SK-N-SH (cell line): ENCODE measurements at regions not wholly inside any gene's neighbourhood (a gene's known extent, or its start where the extent isn't known, plus 50 kb on each side); places are given as distances from the start of the nearest gene placed in this dataset.

Experiments used
- CTCF ChIA-PET: fragments of 300-600, 350-600 bp; formaldehyde crosslinking; extraction: SDS; loops from one replicate; lab custom pipeline; 2021; lab: Yijun Ruan, JAX
- POLR2A ChIA-PET: fragments of 350-600 bp; sonication (Branson Sonifier 250); formaldehyde crosslinking; extraction: SDS; loops from one replicate; lab custom pipeline; 2020; ENCODE audit warnings: antibody characterized with exemption, inconsistent platforms; lab: Yijun Ruan, JAX
- DNase-seq: peaks from one replicate; pipeline ENCODE4 v3.0.0; 2012
- H2AFZ ChIP-seq: fragments of 200-600 bp; sonication (generic); 2 replicates; pipeline ENCODE4 v1.8.1; 2016; ENCODE audit warnings: antibody characterized with exemption, mild to moderate bottlenecking, low read depth
- H3F3A ChIP-seq: fragments of 200-600 bp; sonication (generic); replicated peaks from 2 replicates; pipeline ENCODE3; 2016; ENCODE audit warnings: antibody characterized with exemption, mild to moderate bottlenecking; ENCODE audit not compliant: insufficient read depth
- H3K27ac ChIP-seq, 2 experiments: fragments of 200-500 bp in 1 of 2; fragments of 200-600 bp in 1 of 2; sonication (Bioruptor generic) in 1 of 2; sonication (generic), shearing (Covaris generic) in 1 of 2; 2 replicates each; pipeline versions ENCODE4 v1.5.1 to v1.6.1; 2014 to 2016; ENCODE audit warnings: low read depth in 2 of 2, inconsistent platforms in 1 of 2, low read length in 1 of 2, mild to moderate bottlenecking in 1 of 2, mixed read lengths in 1 of 2
- H3K27me3 ChIP-seq: fragments of 200-600 bp; sonication (generic), shearing (Covaris generic); 2 replicates; pipeline ENCODE4 v1.6.1; 2016; ENCODE audit warnings: mixed run types; ENCODE audit not compliant: insufficient read depth
- H3K36me3 ChIP-seq, 2 experiments: fragments of 200-500 bp in 1 of 2; fragments of 200-600 bp in 1 of 2; sonication (Bioruptor generic) in 1 of 2; sonication (generic) in 1 of 2; replicated peaks in 1 of 2; 2 replicates each; pipeline versions ENCODE3 to v1.5.1; 2014 to 2016; ENCODE audit warnings: low read length in 1 of 2, mild to moderate bottlenecking in 1 of 2; ENCODE audit not compliant: insufficient read depth in 2 of 2, control insufficient read depth in 1 of 2
- H3K4me1 ChIP-seq, 2 experiments: fragments of 200-500 bp in 1 of 2; fragments of 200-600 bp in 1 of 2; sonication (Bioruptor generic) in 1 of 2; sonication (generic), shearing (Covaris generic) in 1 of 2; 2 replicates each; pipeline versions ENCODE4 v1.5.1 to v1.6.1; 2014 to 2016; ENCODE audit warnings: low read depth in 1 of 2, low read length in 1 of 2, mixed run types in 1 of 2; ENCODE audit not compliant: insufficient read depth in 2 of 2, control insufficient read depth in 1 of 2
- H3K4me2 ChIP-seq: fragments of 200-600 bp; sonication (generic), shearing (Covaris generic); 2 replicates; pipeline ENCODE4 v1.6.1; 2017; ENCODE audit warnings: mixed run types
- H3K4me3 ChIP-seq, 2 experiments: fragments of 200-500 bp in 1 of 2; fragments of 200-600 bp in 1 of 2; sonication (Bioruptor generic) in 1 of 2; sonication (generic), shearing (Covaris generic) in 1 of 2; 2 replicates each; pipeline versions ENCODE4 v1.5.1 to v1.8.1; 2014 to 2016; ENCODE audit warnings: low read depth in 2 of 2, inconsistent platforms in 1 of 2, low read length in 1 of 2, mild to moderate bottlenecking in 1 of 2, mixed read lengths in 1 of 2, moderate library complexity in 1 of 2
- H3K79me2 ChIP-seq: fragments of 200-600 bp; sonication (generic); 2 replicates; pipeline ENCODE4 v1.8.1; 2017; ENCODE audit warnings: mild to moderate bottlenecking; ENCODE audit not compliant: insufficient read depth
- H3K9ac ChIP-seq: fragments of 200-600 bp; sonication (generic); 2 replicates; pipeline ENCODE4 v1.6.1; 2017; ENCODE audit warnings: mixed run types
- H3K9me2 ChIP-seq: fragments of 200-600 bp; sonication (generic); 2 replicates; pipeline ENCODE4 v1.6.1; 2017; ENCODE audit warnings: mixed run types
- H3K9me3 ChIP-seq: fragments of 200-600 bp; sonication (generic); 2 replicates; pipeline ENCODE4 v1.6.1; 2017; ENCODE audit warnings: mixed run types, mild to moderate bottlenecking, moderate library complexity
- H4K20me1 ChIP-seq: fragments of 200-600 bp; sonication (generic); 2 replicates; pipeline ENCODE4 v1.6.1; 2017; ENCODE audit warnings: mild to moderate bottlenecking, mixed run types; ENCODE audit not compliant: insufficient read depth
- ELF1 ChIP-seq: IDR thresholded peaks from 2 replicates; pipeline ENCODE4 v1.4.0; 2012
- FOXJ3 ChIP-seq: sonication (generic); formaldehyde crosslinking; IDR thresholded peaks from 2 replicates; pipeline ENCODE4 v1.5.1; 2020; ENCODE audit warnings: mild to moderate bottlenecking, missing genetic modification reagents
- FOXM1 ChIP-seq: IDR thresholded peaks from 2 replicates; pipeline ENCODE4 v1.4.0; 2012; ENCODE audit warnings: low read depth, mild to moderate bottlenecking
- JUND ChIP-seq: IDR thresholded peaks from 2 replicates; pipeline ENCODE4 v1.4.0; 2012
- MEF2A ChIP-seq: IDR thresholded peaks from 2 replicates; pipeline ENCODE4 v1.4.0; 2012; ENCODE audit warnings: low read depth, borderline replicate concordance
- NFIC ChIP-seq: IDR thresholded peaks from 2 replicates; pipeline ENCODE4 v1.4.0; 2012; ENCODE audit warnings: borderline replicate concordance
- POLR2AphosphoS5 ChIP-seq: IDR thresholded peaks from 2 replicates; pipeline ENCODE4 v1.6.1; 2012; ENCODE audit warnings: low read depth, low read length
- RFX5 ChIP-seq: IDR thresholded peaks from 2 replicates; pipeline ENCODE4 v1.6.1; 2012; ENCODE audit warnings: mild to moderate bottlenecking, improper control_type of control experiment, low read length
- TAF1 ChIP-seq: IDR thresholded peaks from 2 replicates; pipeline ENCODE4 v1.6.1; 2012; ENCODE audit warnings: low read depth, mild to moderate bottlenecking, low read length, moderate library complexity, borderline replicate concordance
- TEAD4 ChIP-seq: IDR thresholded peaks from 2 replicates; pipeline ENCODE4 v1.4.0; 2012; ENCODE audit warnings: mild to moderate bottlenecking, borderline replicate concordance; ENCODE audit not compliant: insufficient read depth
- WGBS: methylation state at CpG from one replicate; pipeline ENCODE4 v1.1.6; 2017; ENCODE audit warnings: low lambda C conversion rate; 5-methylcytosine and 5-hydroxymethylcytosine counted together
- TF ChIP-seq, protein P1 (sequence below): fragments of 200-600 bp; sonication (generic); IDR thresholded peaks from 2 replicates; pipeline ENCODE4 v1.6.1; 2017; ENCODE audit warnings: antibody characterized with exemption, mild to moderate bottlenecking, moderate library complexity
- TF ChIP-seq, protein P2 (sequence below): fragments of 150-350 bp; IDR thresholded peaks from 2 replicates; pipeline ENCODE4 v1.6.1; 2016; ENCODE audit warnings: mild to moderate bottlenecking, low read depth, low read length
- TF ChIP-seq, protein P3 (sequence below): IDR thresholded peaks from 2 replicates; pipeline ENCODE4 v1.4.0; 2012; ENCODE audit warnings: low read depth, borderline replicate concordance
- TF ChIP-seq, protein P4 (sequence below): IDR thresholded peaks from 2 replicates; pipeline ENCODE4 v1.4.0; 2012; ENCODE audit warnings: low read depth, borderline replicate concordance
- TF ChIP-seq, protein P5 (sequence below): IDR thresholded peaks from 2 replicates; pipeline ENCODE4 v1.6.1; 2012; ENCODE audit warnings: mild to moderate bottlenecking, low read depth, low read length, moderate library complexity

DNA sequence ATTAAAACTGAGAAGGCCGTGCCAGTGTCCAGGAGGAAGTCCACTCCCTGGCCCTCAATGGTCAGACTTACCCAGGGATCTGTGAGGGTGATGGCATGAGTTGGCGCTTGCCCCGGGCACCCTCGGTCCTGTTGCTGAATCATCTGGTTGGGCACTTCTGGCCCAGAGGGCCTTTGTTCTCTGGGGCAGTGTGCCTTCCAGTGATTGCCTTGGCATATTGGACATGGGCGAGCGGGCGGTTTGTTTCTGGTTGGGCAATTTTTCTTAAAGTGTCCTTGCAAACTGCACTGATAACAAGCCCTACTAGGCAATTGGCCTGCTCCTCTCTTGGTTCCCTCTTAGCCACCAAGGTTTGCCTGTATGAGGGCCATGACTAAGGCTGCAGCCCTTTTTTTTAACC lies 69.5 kb upstream of the ZDHHC17 start:
- no peaks in the 10 kb centered on the region for H3F3A ChIP-seq
- 100% methylated on average over 1 of the region's 7 CpGs for WGBS
- H3K4me2 ChIP-seq, result no peak overlapping the region
- no peak overlapping the region for H3K9ac ChIP-seq
- no peaks in the 10 kb centered on the region for H4K20me1 ChIP-seq
- POLR2A ChIA-PET, result no interaction called here
- TF ChIP-seq POLR2AphosphoS5 (no peak), FOXM1 (no peak), NFIC (no peak), TEAD4 (no peak), JUND (no peak), ELF1 (no peak), MEF2A (no peak), FOXJ3 (CRISPR knock-in tag) (no peak), RFX5 (no peak), TAF1 (no peak)
- TF ChIP-seq, protein P1, sequence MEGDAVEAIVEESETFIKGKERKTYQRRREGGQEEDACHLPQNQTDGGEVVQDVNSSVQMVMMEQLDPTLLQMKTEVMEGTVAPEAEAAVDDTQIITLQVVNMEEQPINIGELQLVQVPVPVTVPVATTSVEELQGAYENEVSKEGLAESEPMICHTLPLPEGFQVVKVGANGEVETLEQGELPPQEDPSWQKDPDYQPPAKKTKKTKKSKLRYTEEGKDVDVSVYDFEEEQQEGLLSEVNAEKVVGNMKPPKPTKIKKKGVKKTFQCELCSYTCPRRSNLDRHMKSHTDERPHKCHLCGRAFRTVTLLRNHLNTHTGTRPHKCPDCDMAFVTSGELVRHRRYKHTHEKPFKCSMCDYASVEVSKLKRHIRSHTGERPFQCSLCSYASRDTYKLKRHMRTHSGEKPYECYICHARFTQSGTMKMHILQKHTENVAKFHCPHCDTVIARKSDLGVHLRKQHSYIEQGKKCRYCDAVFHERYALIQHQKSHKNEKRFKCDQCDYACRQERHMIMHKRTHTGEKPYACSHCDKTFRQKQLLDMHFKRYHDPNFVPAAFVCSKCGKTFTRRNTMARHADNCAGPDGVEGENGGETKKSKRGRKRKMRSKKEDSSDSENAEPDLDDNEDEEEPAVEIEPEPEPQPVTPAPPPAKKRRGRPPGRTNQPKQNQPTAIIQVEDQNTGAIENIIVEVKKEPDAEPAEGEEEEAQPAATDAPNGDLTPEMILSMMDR, result no peak
- TF ChIP-seq, protein P2, sequence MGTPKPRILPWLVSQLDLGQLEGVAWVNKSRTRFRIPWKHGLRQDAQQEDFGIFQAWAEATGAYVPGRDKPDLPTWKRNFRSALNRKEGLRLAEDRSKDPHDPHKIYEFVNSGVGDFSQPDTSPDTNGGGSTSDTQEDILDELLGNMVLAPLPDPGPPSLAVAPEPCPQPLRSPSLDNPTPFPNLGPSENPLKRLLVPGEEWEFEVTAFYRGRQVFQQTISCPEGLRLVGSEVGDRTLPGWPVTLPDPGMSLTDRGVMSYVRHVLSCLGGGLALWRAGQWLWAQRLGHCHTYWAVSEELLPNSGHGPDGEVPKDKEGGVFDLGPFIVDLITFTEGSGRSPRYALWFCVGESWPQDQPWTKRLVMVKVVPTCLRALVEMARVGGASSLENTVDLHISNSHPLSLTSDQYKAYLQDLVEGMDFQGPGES, result no peak
- TF ChIP-seq, protein P3, sequence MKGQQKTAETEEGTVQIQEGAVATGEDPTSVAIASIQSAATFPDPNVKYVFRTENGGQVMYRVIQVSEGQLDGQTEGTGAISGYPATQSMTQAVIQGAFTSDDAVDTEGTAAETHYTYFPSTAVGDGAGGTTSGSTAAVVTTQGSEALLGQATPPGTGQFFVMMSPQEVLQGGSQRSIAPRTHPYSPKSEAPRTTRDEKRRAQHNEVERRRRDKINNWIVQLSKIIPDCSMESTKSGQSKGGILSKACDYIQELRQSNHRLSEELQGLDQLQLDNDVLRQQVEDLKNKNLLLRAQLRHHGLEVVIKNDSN, result no peak
- TF ChIP-seq, protein P4, sequence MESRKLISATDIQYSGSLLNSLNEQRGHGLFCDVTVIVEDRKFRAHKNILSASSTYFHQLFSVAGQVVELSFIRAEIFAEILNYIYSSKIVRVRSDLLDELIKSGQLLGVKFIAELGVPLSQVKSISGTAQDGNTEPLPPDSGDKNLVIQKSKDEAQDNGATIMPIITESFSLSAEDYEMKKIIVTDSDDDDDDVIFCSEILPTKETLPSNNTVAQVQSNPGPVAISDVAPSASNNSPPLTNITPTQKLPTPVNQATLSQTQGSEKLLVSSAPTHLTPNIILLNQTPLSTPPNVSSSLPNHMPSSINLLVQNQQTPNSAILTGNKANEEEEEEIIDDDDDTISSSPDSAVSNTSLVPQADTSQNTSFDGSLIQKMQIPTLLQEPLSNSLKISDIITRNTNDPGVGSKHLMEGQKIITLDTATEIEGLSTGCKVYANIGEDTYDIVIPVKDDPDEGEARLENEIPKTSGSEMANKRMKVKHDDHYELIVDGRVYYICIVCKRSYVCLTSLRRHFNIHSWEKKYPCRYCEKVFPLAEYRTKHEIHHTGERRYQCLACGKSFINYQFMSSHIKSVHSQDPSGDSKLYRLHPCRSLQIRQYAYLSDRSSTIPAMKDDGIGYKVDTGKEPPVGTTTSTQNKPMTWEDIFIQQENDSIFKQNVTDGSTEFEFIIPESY, result no peak
- TF ChIP-seq, protein P5, sequence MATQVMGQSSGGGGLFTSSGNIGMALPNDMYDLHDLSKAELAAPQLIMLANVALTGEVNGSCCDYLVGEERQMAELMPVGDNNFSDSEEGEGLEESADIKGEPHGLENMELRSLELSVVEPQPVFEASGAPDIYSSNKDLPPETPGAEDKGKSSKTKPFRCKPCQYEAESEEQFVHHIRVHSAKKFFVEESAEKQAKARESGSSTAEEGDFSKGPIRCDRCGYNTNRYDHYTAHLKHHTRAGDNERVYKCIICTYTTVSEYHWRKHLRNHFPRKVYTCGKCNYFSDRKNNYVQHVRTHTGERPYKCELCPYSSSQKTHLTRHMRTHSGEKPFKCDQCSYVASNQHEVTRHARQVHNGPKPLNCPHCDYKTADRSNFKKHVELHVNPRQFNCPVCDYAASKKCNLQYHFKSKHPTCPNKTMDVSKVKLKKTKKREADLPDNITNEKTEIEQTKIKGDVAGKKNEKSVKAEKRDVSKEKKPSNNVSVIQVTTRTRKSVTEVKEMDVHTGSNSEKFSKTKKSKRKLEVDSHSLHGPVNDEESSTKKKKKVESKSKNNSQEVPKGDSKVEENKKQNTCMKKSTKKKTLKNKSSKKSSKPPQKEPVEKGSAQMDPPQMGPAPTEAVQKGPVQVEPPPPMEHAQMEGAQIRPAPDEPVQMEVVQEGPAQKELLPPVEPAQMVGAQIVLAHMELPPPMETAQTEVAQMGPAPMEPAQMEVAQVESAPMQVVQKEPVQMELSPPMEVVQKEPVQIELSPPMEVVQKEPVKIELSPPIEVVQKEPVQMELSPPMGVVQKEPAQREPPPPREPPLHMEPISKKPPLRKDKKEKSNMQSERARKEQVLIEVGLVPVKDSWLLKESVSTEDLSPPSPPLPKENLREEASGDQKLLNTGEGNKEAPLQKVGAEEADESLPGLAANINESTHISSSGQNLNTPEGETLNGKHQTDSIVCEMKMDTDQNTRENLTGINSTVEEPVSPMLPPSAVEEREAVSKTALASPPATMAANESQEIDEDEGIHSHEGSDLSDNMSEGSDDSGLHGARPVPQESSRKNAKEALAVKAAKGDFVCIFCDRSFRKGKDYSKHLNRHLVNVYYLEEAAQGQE, result no peak
- H3K4me1 ChIP-seq, result peaks cover 0 to 6% of the 10 kb centered on the region in 2 experiments; a peak in 2 of 4 replicates
- no peaks in the 10 kb centered on the region for H3K9me3 ChIP-seq
- no peaks in the 10 kb centered on the region for H3K36me3 ChIP-seq
- no peak overlapping the region for H2AFZ ChIP-seq
- CTCF ChIA-PET, result no interaction called here
- H3K27ac ChIP-seq, result no peak overlapping the region
- no peak overlapping the region for H3K4me3 ChIP-seq
- no peaks in the 10 kb centered on the region for H3K9me2 ChIP-seq
- H3K79me2 ChIP-seq, result no peaks in the 10 kb centered on the region
- no peak for DNase-seq
- no peaks in the 10 kb centered on the region for H3K27me3 ChIP-seq
